ENCODE measurements at regions not wholly inside any gene's neighbourhood (a gene's known extent, or its start where the extent isn't known, plus 50 kb on each side); places are given as distances from the start of the nearest gene placed in this dataset.

GRCh38 chr6:115854866-115855665, 205.6 kb downstream of the FRK start:
- no peak overlapping the region for H3K27ac ChIP-seq
- TF ChIP-seq CTCF (IDR thresholded peaks at IDR 0.05 in 8 of 11, conservative IDR thresholded peaks at IDR 0.05 in 3 of 11): no peak
- no peak for TF ChIP-seq POLR2A (IDR thresholded peaks at IDR 0.05)
- no peak for TF ChIP-seq POLR2AphosphoS5 (IDR thresholded peaks at IDR 0.05)
- no peaks in the 10 kb centered on the region for H3K4me1 ChIP-seq
- H3K4me3 ChIP-seq: no peak overlapping the region
- H3K27me3 ChIP-seq (replicated peaks in 1 of 7): peaks cover 0 to 4% (median 0%) of the 10 kb centered on the region in 7 donors
- WGBS, 5 donors: 86 to 97% (median 94%) methylated on average over 13 to 34 of the region's 34 CpGs
- H3K36me3 ChIP-seq: no peaks in the 10 kb centered on the region
- no peak for DNase-seq
- H3K9me3 ChIP-seq: peaks cover 0 to 40% (median 19%) of the 10 kb centered on the region in 8 donors
- intact Hi-C loops (cut with DNase I; ENCODE audit: low total_unique reads): no loop called here

GRCh38 chr6:115847671-115848070, 213.0 kb downstream of the FRK start:
- H3K36me3 ChIP-seq: no peaks in the 10 kb centered on the region
- peaks cover 0 to 1% (median 0%) of the 10 kb centered on the region in 7 donors for H3K27me3 ChIP-seq (replicated peaks in 1 of 7)
- peaks cover 0 to 8% (median 2%) of the 10 kb centered on the region in 8 donors for H3K9me3 ChIP-seq
- no peak overlapping the region for H3K27ac ChIP-seq
- intact Hi-C loops (cut with DNase I; ENCODE audit: low total_unique reads): no loop called here
- DNase-seq: no peak
- no peak overlapping the region for H3K4me3 ChIP-seq
- TF ChIP-seq CTCF (IDR thresholded peaks at IDR 0.05 in 8 of 11, conservative IDR thresholded peaks at IDR 0.05 in 3 of 11) (no peak), POLR2A (IDR thresholded peaks at IDR 0.05) (no peak), POLR2AphosphoS5 (IDR thresholded peaks at IDR 0.05) (no peak)
- H3K4me1 ChIP-seq: no peaks in the 10 kb centered on the region

- Histone ChIP-seq H3K4me3 (no peak overlapping the region), H3K36me3 (no peaks in the 10 kb centered on the region), H3K4me1 (no peaks in the 10 kb centered on the region), H3K27ac (no peak overlapping the region), H3K27me3 (replicated peaks in 1 of 7) (no peaks in the 10 kb centered on the region), H3K9me3 (peaks cover 0 to 8% (median 2%) of the 10 kb centered on the region in 8 donors)
- intact Hi-C loops (cut with DNase I; ENCODE audit: low total_unique reads): no loop called here
- no peak for DNase-seq
- TF ChIP-seq CTCF (IDR thresholded peaks at IDR 0.05 in 8 of 11, conservative IDR thresholded peaks at IDR 0.05 in 3 of 11): no peak
Observed at GRCh38 chr6:115843945-115844344, 216.7 kb downstream of the FRK start.

GRCh38 chr6:115842338-115842737, 218.4 kb downstream of the FRK start:
- WGBS, 5 donors: 78 to 88% (median 83%) methylated on average over 3 of the region's 3 CpGs
- no peaks in the 10 kb centered on the region for H3K27me3 ChIP-seq (replicated peaks in 1 of 7)
- H3K4me3 ChIP-seq: no peak overlapping the region
- intact Hi-C loops (cut with DNase I; ENCODE audit: low total_unique reads): no loop called here
- H3K36me3 ChIP-seq: no peaks in the 10 kb centered on the region
- H3K9me3 ChIP-seq: peaks cover 0 to 8% (median 2%) of the 10 kb centered on the region in 8 donors
- H3K4me1 ChIP-seq: no peaks in the 10 kb centered on the region
- TF ChIP-seq CTCF (IDR thresholded peaks at IDR 0.05 in 8 of 11, conservative IDR thresholded peaks at IDR 0.05 in 3 of 11): no peak
- no peak for TF ChIP-seq POLR2A (IDR thresholded peaks at IDR 0.05)
- TF ChIP-seq POLR2AphosphoS5 (IDR thresholded peaks at IDR 0.05): no peak
- DNase-seq: no peak
- H3K27ac ChIP-seq: no peak overlapping the region
